Upper lobe of left lung (tissue), 6 donors: ENCODE measurements at regions not wholly inside any gene's neighbourhood (a gene's known extent, or its start where the extent isn't known, plus 50 kb on each side); places are given as distances from the start of the nearest gene placed in this dataset.
"Not testable (repeated sequence)": the region's sequence is repeated elsewhere in the genome, so short reads cannot be mapped to it uniquely, and the experiment has no call there.

ENCODE experiments used
- ATAC-seq, 2 donors: fragments of 200-7000 bp; cut with Tn5 transposase; one replicate each; pipeline ENCODE4 v1.9.1; 2022; ENCODE audit warnings: mild to moderate bottlenecking in 2 of 2, moderate library complexity in 2 of 2; ENCODE audit not compliant: low FRiP score in 2 of 2
- DNase-seq, 2 donors: peaks; one replicate each; pipeline ENCODE4 v3.0.0-alpha.2; 2019 to 2020
- H3K27ac ChIP-seq, 4 donors: fragments of 200-600 bp; sonication (generic); one replicate each; pipeline ENCODE4 v1.5.1; 2016 to 2019
- H3K27me3 ChIP-seq, 4 donors: fragments of 200-600 bp; sonication (generic); one replicate each; pipeline ENCODE4 v1.5.1; 2017 to 2019
- H3K36me3 ChIP-seq, 4 donors: fragments of 200-600 bp; sonication (generic); one replicate each; pipeline ENCODE4 v1.5.1; 2016 to 2019
- H3K4me1 ChIP-seq, 4 donors: fragments of 200-600 bp; sonication (generic); one replicate each; pipeline ENCODE4 v1.5.1; 2018 to 2019
- H3K4me3 ChIP-seq, 4 donors: fragments of 200-600 bp; sonication (generic); one replicate each; pipeline ENCODE4 v1.5.1; 2017 to 2019; ENCODE audit warnings: mild to moderate bottlenecking in 2 of 4, moderate library complexity in 1 of 4
- H3K9me3 ChIP-seq, 4 donors: fragments of 200-600 bp; sonication (generic); one replicate each; pipeline ENCODE4 v1.5.1; 2018 to 2019
- EP300 ChIP-seq, 4 donors: sonication (generic); formaldehyde crosslinking; IDR thresholded peaks; one replicate each; pipeline ENCODE4 v1.5.1; 2017; ENCODE audit warnings: antibody characterized with exemption in 4 of 4, control low read depth in 2 of 4
- POLR2A ChIP-seq, 4 donors: fragments of 450-650 bp; IDR thresholded peaks; one replicate each; pipeline ENCODE4 v1.5.1; 2016 to 2017; ENCODE audit warnings: antibody characterized with exemption in 4 of 4, mild to moderate bottlenecking in 2 of 4
- POLR2AphosphoS5 ChIP-seq, 2 donors: sonication (generic); formaldehyde crosslinking; IDR thresholded peaks; one replicate each; pipeline ENCODE4 v1.5.1; 2017; ENCODE audit warnings: antibody characterized with exemption in 2 of 2
- WGBS, 2 donors: methylation state at CpG; one replicate each; pipeline ENCODE4 v1.1.5; 2017 to 2018; 5-methylcytosine and 5-hydroxymethylcytosine counted together
- TF ChIP-seq, protein P1 (sequence below), 6 experiments: fragments of 450-650 bp in 4 of 6; fragments of 200-600 bp in 2 of 6; sonication (generic) in 2 of 6; IDR thresholded peaks; one replicate each; pipeline ENCODE4 v1.5.1; 2016 to 2019; ENCODE audit warnings: antibody characterized with exemption in 6 of 6
- donor health status: DM: no; HTN: no; CAD: no; lungs with moderate emphysema.
- donor health status: DM: no; HTN: yes; CAD: no; lungs with severe emphysema.

DNA sequence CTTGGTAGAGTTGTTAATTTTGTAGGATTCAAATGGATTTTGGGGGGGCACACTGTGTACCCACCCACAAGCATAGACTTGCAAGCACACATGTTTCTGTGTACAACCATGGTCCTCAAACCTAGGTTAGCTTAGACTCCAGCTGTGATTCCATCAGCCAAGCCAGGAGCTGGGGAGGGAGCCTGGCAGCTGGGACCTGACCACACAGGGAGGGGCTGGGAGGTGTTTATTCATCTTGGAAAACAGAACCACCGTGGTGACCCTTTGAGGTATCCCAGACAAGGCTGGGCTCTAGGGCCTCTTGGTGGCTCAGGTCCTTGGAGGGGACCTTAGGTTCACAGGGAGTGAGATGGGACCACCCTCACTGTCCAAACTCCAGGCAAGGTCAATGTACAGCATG is 410.3 kb downstream of the NEBL start:
- WGBS, 2 donors = 5 to 60% methylated on average over 1 of the region's 1 CpG
- no peak for DNase-seq
- TF ChIP-seq, protein P1, sequence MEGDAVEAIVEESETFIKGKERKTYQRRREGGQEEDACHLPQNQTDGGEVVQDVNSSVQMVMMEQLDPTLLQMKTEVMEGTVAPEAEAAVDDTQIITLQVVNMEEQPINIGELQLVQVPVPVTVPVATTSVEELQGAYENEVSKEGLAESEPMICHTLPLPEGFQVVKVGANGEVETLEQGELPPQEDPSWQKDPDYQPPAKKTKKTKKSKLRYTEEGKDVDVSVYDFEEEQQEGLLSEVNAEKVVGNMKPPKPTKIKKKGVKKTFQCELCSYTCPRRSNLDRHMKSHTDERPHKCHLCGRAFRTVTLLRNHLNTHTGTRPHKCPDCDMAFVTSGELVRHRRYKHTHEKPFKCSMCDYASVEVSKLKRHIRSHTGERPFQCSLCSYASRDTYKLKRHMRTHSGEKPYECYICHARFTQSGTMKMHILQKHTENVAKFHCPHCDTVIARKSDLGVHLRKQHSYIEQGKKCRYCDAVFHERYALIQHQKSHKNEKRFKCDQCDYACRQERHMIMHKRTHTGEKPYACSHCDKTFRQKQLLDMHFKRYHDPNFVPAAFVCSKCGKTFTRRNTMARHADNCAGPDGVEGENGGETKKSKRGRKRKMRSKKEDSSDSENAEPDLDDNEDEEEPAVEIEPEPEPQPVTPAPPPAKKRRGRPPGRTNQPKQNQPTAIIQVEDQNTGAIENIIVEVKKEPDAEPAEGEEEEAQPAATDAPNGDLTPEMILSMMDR (IDR thresholded peaks at IDR 0.05) = no peak
- no peak for TF ChIP-seq POLR2AphosphoS5 (IDR thresholded peaks at IDR 0.05)
- ATAC-seq = no peak
- Histone ChIP-seq H3K27ac (no peak overlapping the region), H3K4me1 (no peaks in the 10 kb centered on the region), H3K9me3 (no peaks in the 10 kb centered on the region), H3K27me3 (no peaks in the 10 kb centered on the region), H3K4me3 (no peak overlapping the region), H3K36me3 (no peaks in the 10 kb centered on the region)

DNA sequence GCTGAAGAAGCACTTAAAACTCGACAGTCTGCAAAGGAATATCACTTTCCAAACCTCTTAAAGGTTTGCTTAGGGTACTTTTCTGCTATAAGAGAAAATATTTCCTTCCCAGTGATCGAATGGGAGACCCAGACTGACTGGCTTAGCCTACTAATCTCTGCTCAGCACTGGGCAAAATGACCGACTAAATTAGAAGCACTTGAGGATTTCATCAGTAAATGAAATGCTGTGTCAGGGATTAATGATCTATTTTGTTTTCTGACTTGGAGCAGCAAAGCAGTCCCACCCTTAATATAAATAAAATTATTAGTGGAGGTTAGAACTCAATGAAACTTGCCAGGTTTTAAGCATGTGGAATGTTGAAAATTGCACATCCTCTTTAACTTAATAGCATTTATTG is 411.6 kb downstream of the NEBL start:
- DNase-seq (no peak), ATAC-seq (no peak)
- no peaks in the 10 kb centered on the region for H3K4me1 ChIP-seq
- WGBS, 2 donors = 40 to 52% methylated on average over 3 of the region's 3 CpGs
- no peak for TF ChIP-seq POLR2AphosphoS5 (IDR thresholded peaks at IDR 0.05)
- TF ChIP-seq POLR2A (IDR thresholded peaks at IDR 0.05) = no peak
- no peak for TF ChIP-seq EP300 (IDR thresholded peaks at IDR 0.05)
- TF ChIP-seq, protein P1 (IDR thresholded peaks at IDR 0.05) = no peak
- no peak overlapping the region for H3K4me3 ChIP-seq
- no peaks in the 10 kb centered on the region for H3K27me3 ChIP-seq
- no peaks in the 10 kb centered on the region for H3K36me3 ChIP-seq
- H3K9me3 ChIP-seq = no peaks in the 10 kb centered on the region
- H3K27ac ChIP-seq = no peak overlapping the region

DNA sequence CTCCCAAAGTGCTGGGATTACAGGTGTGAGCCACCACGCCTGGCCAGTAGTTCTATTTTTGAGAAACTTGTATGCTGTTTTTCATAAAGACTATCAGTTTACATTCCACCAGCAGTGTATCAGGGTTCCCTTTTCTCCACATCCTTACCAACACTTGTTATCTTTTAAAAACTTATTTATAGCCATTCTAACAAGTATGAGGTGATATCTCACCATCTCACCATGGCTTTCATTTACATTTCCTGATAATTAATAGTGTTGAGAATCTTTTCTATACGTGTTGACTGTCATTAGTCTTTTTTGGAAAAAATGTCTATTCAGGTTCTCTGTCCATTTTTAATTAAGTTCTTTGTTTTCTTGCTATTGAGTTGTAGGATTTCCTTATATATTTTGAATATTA is 416.1 kb downstream of the NEBL start:
- Histone ChIP-seq H3K36me3 (no peaks in the 10 kb centered on the region), H3K4me1 (no peaks in the 10 kb centered on the region), H3K9me3 (no peaks in the 10 kb centered on the region), H3K4me3 (no peak overlapping the region), H3K27me3 (no peaks in the 10 kb centered on the region), H3K27ac (no peak overlapping the region)
- 74 to 83% methylated on average over 2 of the region's 2 CpGs for WGBS, 2 donors
- DNase-seq (no peak), ATAC-seq (no peak)
- TF ChIP-seq EP300 (IDR thresholded peaks at IDR 0.05) = no peak
- TF ChIP-seq, protein P1 (IDR thresholded peaks at IDR 0.05) = no peak
- TF ChIP-seq POLR2A (IDR thresholded peaks at IDR 0.05) = no peak
- no peak for TF ChIP-seq POLR2AphosphoS5 (IDR thresholded peaks at IDR 0.05)

DNA sequence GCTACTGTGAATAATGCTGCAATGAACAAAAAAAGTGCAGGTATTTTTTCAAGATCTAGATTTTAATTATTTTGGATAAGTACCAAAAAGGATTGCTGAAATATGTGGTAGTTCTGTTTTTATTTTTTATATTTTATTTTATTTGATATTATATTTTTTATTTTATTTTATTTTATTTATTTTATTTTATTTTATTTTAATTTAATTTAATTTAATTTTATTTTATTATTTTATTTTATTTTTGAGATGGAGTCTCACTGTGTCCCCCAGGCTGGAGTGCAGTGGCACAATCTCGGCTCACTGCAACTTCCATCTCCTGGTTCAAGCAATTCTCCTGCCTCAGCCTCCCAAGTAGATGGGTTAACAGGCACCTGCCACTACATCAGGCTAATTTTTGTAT is 416.5 kb downstream of the NEBL start:
- 95 to 96% methylated on average over 1 of the region's 1 CpG for WGBS, 2 donors
- DNase-seq, H3K9me3 ChIP-seq: not testable (repeated sequence)

DNA sequence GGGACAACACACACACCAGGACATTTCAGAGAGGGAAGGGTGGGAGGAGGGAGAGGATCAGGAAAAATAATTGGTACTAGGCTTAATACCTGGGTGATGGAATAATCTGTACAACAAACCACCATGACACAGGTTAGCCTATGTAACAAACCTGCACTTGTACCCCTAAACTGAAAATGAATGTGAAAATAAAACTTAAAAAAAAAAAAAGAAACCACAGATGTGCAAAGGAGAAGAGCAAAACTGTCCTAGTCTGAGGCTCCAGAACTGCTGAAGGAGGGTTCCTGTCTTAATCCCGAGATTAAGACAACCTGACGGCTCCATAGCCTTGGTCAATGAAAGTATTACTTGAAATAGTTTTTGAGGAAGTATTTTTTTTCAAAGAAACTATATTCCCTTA is 423.0 kb downstream of the NEBL start:
- Histone ChIP-seq H3K9me3 (no peaks in the 10 kb centered on the region), H3K27me3 (no peaks in the 10 kb centered on the region), H3K4me1 (no peaks in the 10 kb centered on the region), H3K4me3 (no peak overlapping the region), H3K36me3 (no peaks in the 10 kb centered on the region), H3K27ac (no peak overlapping the region)
- TF ChIP-seq POLR2A (IDR thresholded peaks at IDR 0.05) (no peak), POLR2AphosphoS5 (IDR thresholded peaks at IDR 0.05) (no peak), EP300 (IDR thresholded peaks at IDR 0.05) (no peak)
- TF ChIP-seq, protein P1 (IDR thresholded peaks at IDR 0.05) = no peak
- 51 to 65% methylated on average over 2 of the region's 2 CpGs for WGBS, 2 donors
- ATAC-seq (no peak), DNase-seq (no peak)

More for the DNA sequence above, 416.5 kb downstream of the NEBL start:
- H3K27ac ChIP-seq, H3K27me3 ChIP-seq, ATAC-seq, H3K4me3 ChIP-seq, H3K4me1 ChIP-seq, H3K36me3 ChIP-seq: not testable (repeated sequence)
